GM18502 (cell line): ENCODE measurements at regions not wholly inside any gene's neighbourhood (a gene's known extent, or its start where the extent isn't known, plus 50 kb on each side); places are given as distances from the start of the nearest gene placed in this dataset.
"Not testable (repeated sequence)": the region's sequence is repeated elsewhere in the genome, so short reads cannot be mapped to it uniquely, and the experiment has no call there.

Source experiments
- ATAC-seq: cut with Tn5 transposase; IDR thresholded peaks from one replicate; pipeline ENCODE4 v1.9.1; 2021; ENCODE audit warnings: mild to moderate bottlenecking; ENCODE audit not compliant: unreplicated experiment, poor library complexity

GRCh38 chr14:47988175-47988574, 312.8 kb upstream of the MDGA2 start:
- peak; percentile 57 for ATAC-seq

DNA sequence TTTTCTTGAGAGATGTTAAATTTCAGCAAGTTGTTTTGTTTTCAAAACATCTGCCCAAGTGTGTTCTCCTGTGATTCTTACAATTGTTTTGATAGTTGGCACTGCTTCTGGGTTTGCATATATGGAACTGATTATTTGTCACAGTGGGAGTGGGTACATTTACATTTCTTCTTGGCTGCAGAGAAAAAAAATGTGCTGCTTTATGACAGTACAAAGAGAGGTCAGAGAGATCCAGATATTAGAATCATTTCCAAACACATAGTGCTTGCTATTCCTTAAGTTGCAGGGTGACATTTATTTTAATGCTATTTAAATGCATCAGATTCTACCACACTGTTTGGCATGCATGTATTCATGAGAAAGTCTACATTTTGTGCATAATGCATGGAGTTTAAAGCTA, 303.5 kb upstream of the MDGA2 start:
- ATAC-seq, result no peak

DNA sequence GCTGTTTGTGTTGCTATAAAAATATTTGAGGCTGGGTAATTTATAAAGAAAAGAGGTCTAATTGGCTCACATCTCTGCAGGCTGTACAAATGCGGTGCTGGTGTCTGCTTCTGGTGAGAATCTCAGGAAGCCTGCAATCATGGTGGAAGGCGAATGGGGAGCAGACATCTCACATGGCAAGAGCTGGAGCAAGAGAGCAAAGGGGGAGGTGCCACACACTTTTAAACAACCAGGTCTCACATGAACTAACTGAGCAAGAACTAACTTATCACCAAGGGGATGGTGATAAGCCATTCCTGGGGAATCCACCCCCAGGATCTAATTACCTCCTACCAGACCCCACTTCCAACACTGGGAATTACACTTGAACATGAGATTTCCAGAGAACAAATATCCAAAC, 300.7 kb upstream of the MDGA2 start:
- no peak for ATAC-seq

DNA sequence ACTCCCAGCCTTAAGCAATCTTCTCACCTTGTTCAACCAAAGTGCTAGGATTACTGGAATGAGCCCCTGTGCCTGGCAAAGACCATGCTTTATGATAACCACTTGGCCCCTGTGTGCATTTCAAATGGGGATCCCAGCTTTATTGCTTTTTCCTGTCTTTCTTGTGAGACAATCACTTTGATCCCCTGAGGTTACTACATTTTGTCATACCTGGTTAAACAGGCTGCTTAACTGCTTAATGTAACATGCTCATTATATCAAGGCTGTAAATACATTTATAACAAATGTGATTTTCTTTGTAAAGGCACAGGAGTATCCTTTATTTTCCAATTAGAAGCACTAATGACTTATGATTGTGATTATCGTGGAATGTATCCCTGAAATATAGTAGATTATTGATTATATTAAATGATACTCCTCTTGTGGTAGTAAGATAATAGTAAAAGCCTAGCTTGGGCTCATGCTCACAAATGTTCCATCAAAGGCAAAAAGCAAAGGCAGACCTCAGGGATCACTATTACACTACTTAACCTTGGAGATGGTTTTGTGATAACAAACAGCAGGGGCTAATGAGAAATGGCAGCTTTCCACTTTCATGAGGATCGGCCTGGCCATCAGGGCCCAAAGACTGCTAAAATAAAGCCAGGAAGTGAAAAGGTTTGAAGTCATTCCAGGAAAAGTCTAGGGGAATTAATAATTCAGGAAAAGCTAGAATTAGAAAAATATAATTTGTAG, 290.8 kb upstream of the MDGA2 start:
- ATAC-seq, result no peak

- ATAC-seq, result no peak
These were observed 286.2 kb upstream of the MDGA2 start for GRCh38 chr14:47961634-47962033.

- no peak for ATAC-seq
These were observed 284.3 kb upstream of the MDGA2 start for GRCh38 chr14:47959740-47960139.

GRCh38 chr14:47949006-47949405, 273.6 kb upstream of the MDGA2 start:
- ATAC-seq, result no peak

- ATAC-seq, result no peak
These were observed 259.9 kb upstream of the MDGA2 start for GRCh38 chr14:47935332-47935731.

GRCh38 chr14:47929334-47929733, 253.9 kb upstream of the MDGA2 start:
- ATAC-seq, result peak; percentile 96

- ATAC-seq, result no peak
These were observed 245.7 kb upstream of the MDGA2 start for GRCh38 chr14:47921133-47921532.

DNA sequence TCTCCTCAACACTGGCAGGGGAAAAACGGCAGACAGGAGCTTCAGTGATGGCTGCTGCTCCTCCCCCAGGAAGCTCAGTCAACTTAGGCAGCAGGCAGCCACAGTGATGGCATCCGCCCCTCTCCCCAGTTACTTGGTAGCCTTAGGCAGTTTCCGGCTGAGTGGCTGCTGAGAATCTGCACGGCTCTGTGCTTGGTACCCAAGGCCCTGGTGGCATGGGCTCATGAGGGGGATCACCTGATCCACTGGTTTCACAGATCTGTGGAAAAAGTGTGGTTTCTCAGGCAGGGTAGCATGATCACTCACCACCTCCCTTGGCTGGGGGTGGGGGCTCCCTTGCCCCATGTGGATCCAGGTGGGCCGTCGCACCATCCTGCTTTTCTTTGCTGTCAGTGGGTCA, 244.6 kb upstream of the MDGA2 start:
- no peak for ATAC-seq

DNA sequence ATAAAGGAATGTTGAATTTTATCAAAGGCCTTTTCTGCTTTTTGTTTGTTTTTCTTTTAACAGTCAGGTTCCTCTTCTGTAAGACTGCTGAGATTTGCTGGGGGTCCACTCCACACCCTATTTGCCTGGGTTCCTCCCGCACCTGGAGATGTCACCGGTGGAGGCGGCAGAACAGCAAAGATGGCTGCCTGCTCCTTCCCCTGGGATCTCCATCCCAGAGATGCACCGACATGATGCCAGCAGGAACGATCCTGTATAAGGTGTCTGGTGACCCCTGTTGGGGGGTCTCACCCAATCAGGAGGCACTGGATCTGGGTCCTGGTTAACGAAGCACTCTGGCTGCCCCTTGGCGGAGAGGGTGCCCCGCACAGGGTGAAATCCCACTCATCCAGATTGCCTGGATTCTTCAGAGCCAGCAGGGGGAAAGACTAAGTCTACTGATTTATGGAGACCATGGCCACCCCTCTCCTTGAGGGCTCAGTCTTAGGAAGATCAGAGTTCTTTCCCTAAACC, 244.0 kb upstream of the MDGA2 start:
- no peak for ATAC-seq

DNA sequence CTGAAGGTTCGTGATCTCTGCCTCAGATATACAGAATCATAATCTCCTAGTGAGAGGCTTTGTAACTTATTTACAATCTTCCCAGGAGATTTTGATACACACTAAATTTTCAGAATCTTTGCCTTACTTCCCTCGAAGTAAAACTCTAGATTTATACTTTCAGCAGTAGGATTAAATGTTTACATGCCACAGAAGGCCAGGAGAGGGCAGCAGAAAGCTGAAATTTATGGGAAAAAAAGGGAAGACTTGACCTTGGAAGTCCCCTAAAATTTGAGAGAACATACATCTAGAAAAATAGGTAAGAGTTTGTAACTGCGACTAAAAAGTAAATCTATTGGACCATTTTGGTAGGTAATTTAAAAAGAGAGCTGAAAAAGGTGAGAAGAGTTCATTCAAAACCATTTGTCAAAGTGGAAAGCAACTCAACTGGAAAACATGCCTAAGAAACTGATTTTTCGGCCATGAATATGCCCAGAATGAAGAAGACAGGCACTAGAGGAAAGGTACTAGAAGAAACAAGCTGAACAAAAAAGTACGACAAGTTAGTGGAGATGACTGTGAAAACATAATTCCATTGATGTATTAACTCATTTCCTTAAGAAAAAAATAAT, 242.0 kb upstream of the MDGA2 start:
- ATAC-seq, result peak; percentile 62

DNA sequence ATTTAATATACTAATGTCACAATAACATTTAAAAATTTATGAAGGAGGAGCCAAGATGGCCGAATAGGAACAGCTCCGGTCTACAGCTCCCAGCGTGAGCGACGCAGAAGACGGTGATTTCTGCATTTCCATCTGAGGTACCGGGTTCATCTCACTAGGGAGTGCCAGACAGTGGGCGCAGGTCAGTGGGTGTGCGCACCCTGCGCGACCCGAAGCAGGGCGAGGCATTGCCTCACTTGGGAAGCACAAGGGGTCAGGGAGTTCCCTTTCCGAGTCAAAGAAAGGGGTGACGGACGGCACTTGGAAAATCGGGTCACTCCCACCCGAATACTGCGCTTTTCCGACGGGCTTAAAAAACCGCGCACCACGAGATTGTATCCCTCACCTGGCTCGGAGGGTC, 225.7 kb upstream of the MDGA2 start:
- ATAC-seq, result not testable (repeated sequence)

DNA sequence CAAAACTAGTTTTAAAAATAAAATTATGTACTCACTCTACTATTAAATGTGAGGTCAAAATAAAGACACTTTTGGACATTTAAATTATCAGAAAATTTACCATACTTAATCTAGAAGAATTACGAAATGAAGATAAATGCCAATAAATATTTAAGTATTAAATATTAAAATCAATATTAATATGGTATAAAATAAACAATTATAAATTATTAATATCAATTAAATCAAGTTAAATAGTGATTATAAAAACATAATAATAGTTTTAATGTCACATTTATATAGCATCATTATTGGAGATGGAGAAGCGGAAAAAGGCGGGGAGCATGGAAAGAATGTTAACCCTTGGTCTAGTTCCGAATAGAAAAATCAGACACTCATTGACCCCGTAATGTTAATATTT, 224.3 kb upstream of the MDGA2 start:
- no peak for ATAC-seq

DNA sequence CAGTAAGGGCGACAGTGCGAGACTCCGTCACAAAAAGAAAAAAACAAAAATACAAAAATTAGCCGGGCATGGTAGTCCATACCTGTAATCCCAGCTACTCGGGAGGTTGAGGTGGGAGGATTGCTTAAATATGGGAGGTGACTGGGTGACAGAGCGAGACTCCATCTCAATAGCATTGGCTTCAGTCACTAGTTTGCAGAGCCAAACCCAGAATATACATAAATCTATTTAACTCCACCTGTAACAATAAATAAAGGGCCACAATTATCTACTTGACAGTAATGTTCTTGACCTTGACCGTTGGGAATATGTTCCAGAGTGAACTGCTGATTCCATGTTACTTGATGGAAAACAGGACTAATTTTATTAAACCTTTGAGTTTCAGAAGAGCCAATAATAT, 198.9 kb upstream of the MDGA2 start:
- ATAC-seq, result no peak

DNA sequence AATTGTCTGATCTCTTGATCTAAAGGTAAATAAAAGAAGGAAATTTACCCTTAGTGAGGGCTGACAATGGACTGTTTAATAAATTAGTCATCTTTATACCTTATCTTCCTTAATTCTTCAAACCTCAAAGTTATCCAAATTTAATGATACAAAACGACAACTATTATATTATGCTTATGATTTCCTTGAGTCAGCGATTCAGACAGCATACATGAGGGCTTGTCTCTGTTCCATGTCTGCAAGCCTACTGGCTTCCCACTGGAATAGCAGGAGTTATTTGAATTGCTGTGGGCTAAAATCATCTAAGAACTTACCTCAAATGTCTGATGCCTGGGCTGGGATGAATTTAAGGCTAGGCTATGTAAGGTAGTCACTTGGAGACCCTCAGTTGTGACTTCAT, 197.2 kb upstream of the MDGA2 start:
- no peak for ATAC-seq

DNA sequence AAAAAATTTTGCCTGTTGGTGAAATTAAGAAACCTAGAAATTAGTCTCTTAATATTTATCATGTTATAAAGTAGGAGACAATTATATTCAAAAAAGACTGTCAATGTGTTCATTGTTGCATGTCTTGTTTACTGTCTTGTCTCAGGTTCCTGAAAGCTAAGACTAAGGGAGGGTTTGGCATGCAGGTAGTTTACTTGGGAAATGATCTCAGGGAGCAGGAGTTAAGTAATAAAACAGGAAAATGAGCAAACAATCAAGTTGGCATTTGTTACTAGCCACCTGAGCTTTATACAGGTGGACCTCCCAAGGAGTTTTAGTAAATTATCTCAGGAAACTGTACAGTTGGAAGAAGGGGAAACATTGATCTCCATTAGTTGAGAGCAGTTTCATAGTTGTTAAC, 188.0 kb upstream of the MDGA2 start:
- ATAC-seq, result no peak

DNA sequence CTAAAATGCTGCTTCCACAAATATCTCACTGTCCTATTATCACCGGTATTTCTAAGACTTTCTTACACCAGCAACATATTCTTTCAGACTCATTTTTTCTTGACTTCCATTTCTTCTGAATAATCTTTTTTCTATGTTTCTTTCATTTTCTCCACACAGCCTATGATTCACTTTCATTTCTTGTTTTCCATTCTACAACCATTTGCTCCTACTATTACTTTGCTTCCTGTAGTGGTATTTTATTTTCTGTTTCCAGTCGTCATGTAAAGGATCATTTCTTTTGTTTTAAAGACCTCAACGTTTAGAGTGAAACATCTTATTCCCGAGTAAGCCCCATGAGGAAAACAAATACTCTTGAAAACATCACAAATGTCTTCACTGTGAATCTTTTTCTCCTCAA, 182.2 kb upstream of the MDGA2 start:
- peak; percentile 79 for ATAC-seq

DNA sequence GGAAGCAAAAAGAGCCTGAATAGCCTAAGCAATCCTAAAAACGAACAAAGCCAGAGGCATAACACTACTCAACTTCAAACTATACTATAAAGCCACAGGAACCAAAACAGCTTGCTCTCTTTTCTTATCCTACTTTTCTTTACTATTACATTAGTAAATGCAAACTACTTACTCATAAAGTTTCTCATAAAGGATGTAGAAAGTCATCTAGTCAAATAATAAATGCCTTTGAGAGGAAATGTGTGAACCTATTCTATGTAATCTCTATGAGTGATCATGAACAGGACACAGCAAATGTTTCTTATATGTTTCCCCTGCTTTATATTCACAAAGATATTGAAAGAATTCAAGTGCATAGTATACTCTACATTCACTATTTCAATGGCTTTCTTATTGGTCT, 176.9 kb upstream of the MDGA2 start:
- peak; percentile 65 for ATAC-seq

GRCh38 chr14:47846008-47846407, 170.6 kb upstream of the MDGA2 start:
- ATAC-seq, result no peak

DNA sequence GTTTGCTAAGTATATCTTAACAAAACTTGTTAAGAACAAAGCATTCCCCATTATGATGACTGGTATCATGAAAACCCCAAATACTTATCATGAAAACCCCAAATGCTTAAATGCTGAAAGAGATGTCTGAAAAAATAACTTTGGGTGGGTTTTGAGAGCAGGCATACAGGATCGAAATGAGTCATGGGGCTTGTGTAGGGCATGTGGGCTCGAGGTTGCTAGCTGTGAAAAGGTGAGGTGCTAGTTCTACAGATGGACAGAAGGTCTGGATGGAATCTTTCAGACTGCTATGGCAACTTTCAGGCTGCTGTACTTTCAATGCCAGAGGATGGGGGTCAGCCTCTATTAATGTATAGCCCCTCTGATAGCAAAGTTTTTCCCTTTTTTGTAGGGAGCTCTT, 167.8 kb upstream of the MDGA2 start:
- ATAC-seq, result no peak
